WTC11 (cell line): ENCODE measurements at regions not wholly inside any gene's neighbourhood (a gene's known extent, or its start where the extent isn't known, plus 50 kb on each side); places are given as distances from the start of the nearest gene placed in this dataset.

Experiments used
- ATAC-seq: fragments of 200-7000 bp; cut with Tn5 transposase; 2 replicates; pipeline ENCODE4 v1.10.0; 2021; ENCODE audit warnings: mild to moderate bottlenecking, moderate library complexity
- CTCF ChIA-PET: fragments of 300-600 bp; sonication (Branson Sonifier 250); formaldehyde crosslinking; loops from one replicate; lab custom pipeline; 2021; ENCODE audit warnings: antibody characterized with exemption; lab: Charles Lee
- POLR2A ChIA-PET: fragments of 350-600 bp; sonication (Branson Sonifier 250); formaldehyde crosslinking; loops from one replicate; lab custom pipeline; 2021; ENCODE audit warnings: antibody characterized with exemption; lab: Charles Lee
- DNase-seq: peaks from one replicate; pipeline ENCODE4 v3.0.0; 2021; ENCODE audit warnings: low spot score
- H3K27ac Mint-ChIP-seq: 2 replicates; pipeline ENCODE4 v1.8.0; 2021; ENCODE audit warnings: mixed read lengths
- H3K27me3 Mint-ChIP-seq: 2 replicates; pipeline ENCODE4 v1.8.0; 2021; ENCODE audit warnings: low read depth, mild to moderate bottlenecking, moderate library complexity, mixed read lengths
- H3K36me3 Mint-ChIP-seq: 2 replicates; pipeline ENCODE4 v1.8.0; 2021; ENCODE audit warnings: mixed read lengths
- H3K4me1 Mint-ChIP-seq: 2 replicates; pipeline ENCODE4 v1.8.0; 2022; ENCODE audit warnings: mixed read lengths
- H3K4me3 Mint-ChIP-seq: 2 replicates; pipeline ENCODE4 v1.8.0; 2021; ENCODE audit warnings: mild to moderate bottlenecking, moderate library complexity, mixed read lengths
- H3K9me3 Mint-ChIP-seq: 2 replicates; pipeline ENCODE4 v1.8.0; 2021; ENCODE audit warnings: mixed read lengths
- ATF1 ChIP-seq: sonication (generic); formaldehyde crosslinking; IDR thresholded peaks from 2 replicates; pipeline ENCODE4 v1.8.1; 2023; ENCODE audit warnings: mild to moderate bottlenecking, moderate library complexity, missing genetic modification reagents
- ATF3 ChIP-seq: sonication (generic); formaldehyde crosslinking; conservative IDR thresholded peaks from 2 replicates; pipeline ENCODE4 v1.8.1; 2022; ENCODE audit warnings: mild to moderate bottlenecking, missing genetic modification reagents
- ATF6 ChIP-seq: sonication (generic); formaldehyde crosslinking; IDR thresholded peaks from 2 replicates; pipeline ENCODE4 v1.8.1; 2023; ENCODE audit warnings: mild to moderate bottlenecking, missing genetic modification reagents
- E2F1 ChIP-seq: sonication (generic); formaldehyde crosslinking; IDR thresholded peaks from 2 replicates; pipeline ENCODE4 v1.8.0; 2022; ENCODE audit warnings: mild to moderate bottlenecking, missing genetic modification reagents
- E2F5 ChIP-seq: sonication (generic); formaldehyde crosslinking; IDR thresholded peaks from 2 replicates; pipeline ENCODE4 v1.8.1; 2022; ENCODE audit warnings: mild to moderate bottlenecking, moderate library complexity, missing genetic modification reagents
- ERG ChIP-seq: fragments of 250-450 bp; sonication (Bioruptor Pico); IDR thresholded peaks from 2 replicates; pipeline ENCODE4 v1.8.0; 2021; ENCODE audit warnings: mild to moderate bottlenecking
- ESRRA ChIP-seq: sonication (generic); formaldehyde crosslinking; IDR thresholded peaks from 2 replicates; pipeline ENCODE4 v1.8.1; 2022; ENCODE audit warnings: mild to moderate bottlenecking, missing genetic modification reagents, borderline replicate concordance
- FOXP1 ChIP-seq: sonication (generic); formaldehyde crosslinking; IDR thresholded peaks from 2 replicates; pipeline ENCODE4 v1.8.0; 2022; ENCODE audit warnings: missing genetic modification reagents, mild to moderate bottlenecking, moderate library complexity, borderline replicate concordance
- GRHL2 ChIP-seq: fragments of 250-450 bp; sonication (Bioruptor Pico); IDR thresholded peaks from 2 replicates; pipeline ENCODE4 v1.8.0; 2022; ENCODE audit warnings: mild to moderate bottlenecking, moderate library complexity; ENCODE audit not compliant: insufficient replicate concordance, severe bottlenecking
- HMGXB4 ChIP-seq: sonication (generic); formaldehyde crosslinking; IDR thresholded peaks from 2 replicates; pipeline ENCODE4 v1.8.1; 2023; ENCODE audit warnings: mild to moderate bottlenecking, moderate library complexity, missing genetic modification reagents
- IRF2 ChIP-seq: sonication (generic); formaldehyde crosslinking; IDR thresholded peaks from 2 replicates; pipeline ENCODE4 v1.8.0; 2022; ENCODE audit warnings: low read depth, missing genetic modification reagents, borderline replicate concordance
- MAX ChIP-seq: sonication (generic); formaldehyde crosslinking; IDR thresholded peaks from 2 replicates; pipeline ENCODE4 v1.8.0; 2022; ENCODE audit warnings: mild to moderate bottlenecking, missing genetic modification reagents
- MYBL2 ChIP-seq: sonication (generic); formaldehyde crosslinking; IDR thresholded peaks from 2 replicates; pipeline ENCODE4 v1.8.1; 2023; ENCODE audit warnings: mild to moderate bottlenecking, moderate library complexity, missing genetic modification reagents
- NFATC4 ChIP-seq: fragments of 250-450 bp; sonication (Bioruptor Pico); IDR thresholded peaks from 2 replicates; pipeline ENCODE4 v1.9.0; 2021; ENCODE audit warnings: mild to moderate bottlenecking
- NFE2L1 ChIP-seq: sonication (generic); formaldehyde crosslinking; IDR thresholded peaks from 2 replicates; pipeline ENCODE4 v1.8.1; 2023; ENCODE audit warnings: missing genetic modification reagents
- NR2C2 ChIP-seq: sonication (generic); formaldehyde crosslinking; IDR thresholded peaks from 2 replicates; pipeline ENCODE4 v1.8.0; 2022; ENCODE audit warnings: mild to moderate bottlenecking, missing genetic modification reagents
- RELA ChIP-seq: sonication (generic); formaldehyde crosslinking; IDR thresholded peaks from 2 replicates; pipeline ENCODE4 v1.8.1; 2022; ENCODE audit warnings: missing genetic modification reagents, mild to moderate bottlenecking, borderline replicate concordance
- SMAD4 ChIP-seq: sonication (generic); formaldehyde crosslinking; IDR thresholded peaks from 2 replicates; pipeline ENCODE4 v1.8.0; 2022; ENCODE audit warnings: mild to moderate bottlenecking, missing genetic modification reagents
- ZNF138 ChIP-seq: sonication (generic); formaldehyde crosslinking; conservative IDR thresholded peaks from 2 replicates; pipeline ENCODE4 v1.8.1; 2022; ENCODE audit warnings: mild to moderate bottlenecking, moderate library complexity, missing genetic modification reagents
- ZNF219 ChIP-seq: sonication (generic); formaldehyde crosslinking; IDR thresholded peaks from 2 replicates; pipeline ENCODE4 v1.8.0; 2023; ENCODE audit warnings: missing genetic modification reagents, mild to moderate bottlenecking, borderline replicate concordance
- ZNF232 ChIP-seq: sonication (generic); formaldehyde crosslinking; IDR thresholded peaks from 2 replicates; pipeline ENCODE4 v1.8.0; 2022; ENCODE audit warnings: mild to moderate bottlenecking, missing genetic modification reagents
- ZNF263 ChIP-seq: sonication (generic); formaldehyde crosslinking; IDR thresholded peaks from 2 replicates; pipeline ENCODE4 v1.8.1; 2022; ENCODE audit warnings: low read depth, mild to moderate bottlenecking, moderate library complexity, missing genetic modification reagents
- ZNF425 ChIP-seq: fragments of 250-450 bp; sonication (Bioruptor Pico); conservative IDR thresholded peaks from 2 replicates; pipeline ENCODE4 v1.9.0; 2021; ENCODE audit warnings: mild to moderate bottlenecking

- DNase-seq = no peak
- ChIA-PET CTCF (no interaction called here), POLR2A (no interaction called here)
These were observed 121.2 kb upstream of the ST8SIA4 start for GRCh38 chr5:101024299-101024698.

GRCh38 chr5:101018299-101018698, 115.2 kb upstream of the ST8SIA4 start:
- Mint-ChIP-seq H3K4me1 (no peaks in the 10 kb centered on the region), H3K27me3 (no peaks in the 10 kb centered on the region; the same call in 1 of the 2 replicates), H3K9me3 (peaks cover 4% of the 10 kb centered on the region), H3K4me3 (no peak overlapping the region), H3K36me3 (no peaks in the 10 kb centered on the region), H3K27ac (no peak overlapping the region)
- DNase-seq (no peak), ATAC-seq (no peak)
- CTCF ChIA-PET = no interaction called here
- POLR2A ChIA-PET = no interaction called here
- TF ChIP-seq HMGXB4 (CRISPR knock-in tag) (no peak), ZNF263 (CRISPR knock-in tag) (no peak), ZNF138 (CRISPR knock-in tag) (no peak), ZNF425 (CRISPR knock-in tag) (no peak), NFATC4 (CRISPR knock-in tag) (no peak)

More at GRCh38 chr5:101024299-101024698, 121.2 kb upstream of the ST8SIA4 start:
- Mint-ChIP-seq H3K4me1 (peaks cover 8% of the 10 kb centered on the region), H3K27ac (no peak overlapping the region), H3K36me3 (peaks cover 15% of the 10 kb centered on the region), H3K9me3 (peaks cover 30% of the 10 kb centered on the region), H3K4me3 (no peak overlapping the region), H3K27me3 (no peaks in the 10 kb centered on the region)
- ATAC-seq = no peak
- no peak for TF ChIP-seq ATF6
- no peak for TF ChIP-seq IRF2 (CRISPR knock-in tag)
- TF ChIP-seq ZNF232 (CRISPR knock-in tag) = no peak
- no peak for TF ChIP-seq MYBL2 (CRISPR knock-in tag)
- no peak for TF ChIP-seq E2F1 (CRISPR knock-in tag)
- TF ChIP-seq ERG = no peak
- no peak for TF ChIP-seq NR2C2 (CRISPR knock-in tag)
- no peak for TF ChIP-seq ATF1 (CRISPR knock-in tag)
- no peak for TF ChIP-seq MAX (CRISPR knock-in tag)
- TF ChIP-seq RELA (CRISPR knock-in tag) = no peak
- no peak for TF ChIP-seq ZNF219 (CRISPR knock-in tag)
- TF ChIP-seq ESRRA (CRISPR knock-in tag) = no peak
- no peak for TF ChIP-seq FOXP1
- no peak for TF ChIP-seq SMAD4
- no peak for TF ChIP-seq GRHL2 (CRISPR knock-in tag)
- no peak for TF ChIP-seq NFE2L1
- TF ChIP-seq E2F5 (CRISPR knock-in tag) = no peak
- no peak for TF ChIP-seq NFATC4 (CRISPR knock-in tag)
- TF ChIP-seq ATF3 (CRISPR knock-in tag) = no peak
- no peak for TF ChIP-seq ZNF138 (CRISPR knock-in tag)
